GM12878 (cell line): ENCODE measurements at regions not wholly inside any gene's neighbourhood (a gene's known extent, or its start where the extent isn't known, plus 50 kb on each side); places are given as distances from the start of the nearest gene placed in this dataset.

Experiments
- ATAC-seq: fragments of 200-7000 bp; cut with Tn5 transposase; 3 replicates; pipeline ENCODE4 v1.9.1; 2020; ENCODE audit warnings: mild to moderate bottlenecking, moderate library complexity
- BruUV-seq: library from RNA; stranded (reverse); fragments of 400-500 nt; replicated peaks from 2 replicates; lab custom pipeline; 2021; lab: Mats Ljungman, UMichigan
- CTCF ChIA-PET: fragments of 300-600 bp; sonication (Branson Sonifier 250); formaldehyde crosslinking; extraction: SDS; loops from one replicate; lab custom pipeline; 2021; ENCODE audit warnings: inconsistent platforms; lab: Yijun Ruan, JAX
- POLR2A ChIA-PET: fragments of 350-600 bp; formaldehyde crosslinking; extraction: SDS; loops from one replicate; lab custom pipeline; 2021; ENCODE audit warnings: inconsistent platforms; lab: Charles Lee
- RAD21 ChIA-PET: fragments of 300-600 bp; sonication (Branson Sonifier 250); formaldehyde crosslinking; loops from one replicate; lab custom pipeline; 2023; ENCODE audit warnings: antibody characterized with exemption; ENCODE audit not compliant: unreplicated experiment; lab: Charles Lee
- SMC1A ChIA-PET: fragments of 300-600 bp; sonication (Branson Sonifier 250); formaldehyde crosslinking; loops from one replicate; lab custom pipeline; 2023; ENCODE audit not compliant: unreplicated experiment, uncharacterized antibody; lab: Charles Lee
- DNase-seq: peaks from one replicate; pipeline ENCODE4 v3.0.0-alpha.2; 2011; ENCODE audit warnings: low read depth, low spot score
- FAIRE-seq: peaks from 3 replicates; lab custom pipeline; 2011; peaks lifted over from hg19 to GRCh38; lab: Jason Lieb, UNC
- H2AFZ ChIP-seq: 2 replicates; pipeline ENCODE4 v1.6.0; 2011; ENCODE audit warnings: low read depth, low read length, control low read depth; ENCODE audit not compliant: control insufficient read depth
- H3K27ac ChIP-seq: 2 replicates; pipeline ENCODE4 v1.5.1; 2011; ENCODE audit warnings: control low read depth; ENCODE audit not compliant: control insufficient read depth, insufficient read depth
- H3K27me3 ChIP-seq, 2 experiments: replicated peaks in 1 of 2; 2 replicates each; pipeline versions ENCODE4 v1.6.0 to v1.6.1; 2011; ENCODE audit warnings: low read length in 1 of 2; ENCODE audit not compliant: control insufficient read depth in 2 of 2, insufficient read depth in 2 of 2
- H3K36me3 ChIP-seq, 2 experiments: 2 replicates each; pipeline ENCODE4 v1.5.1; 2011; ENCODE audit warnings: low read length in 1 of 2; ENCODE audit not compliant: control insufficient read depth in 2 of 2, insufficient read depth in 2 of 2
- H3K4me1 ChIP-seq: 2 replicates; pipeline ENCODE4 v1.6.1; 2011; ENCODE audit warnings: mild to moderate bottlenecking, low read length, moderate library complexity, mixed read lengths; ENCODE audit not compliant: control insufficient read depth, insufficient read depth
- H3K4me2 ChIP-seq: 2 replicates; pipeline ENCODE4 v1.6.0; 2011; ENCODE audit warnings: control low read depth; ENCODE audit not compliant: control insufficient read depth, insufficient read depth
- H3K4me3 ChIP-seq: fragments of 200-600 bp; sonication (generic); 2 replicates; pipeline ENCODE4 v1.5.1; 2016
- H3K79me2 ChIP-seq: 2 replicates; pipeline ENCODE4 v1.6.0; 2011; ENCODE audit warnings: low read length; ENCODE audit not compliant: control insufficient read depth, insufficient read depth
- H3K9ac ChIP-seq: 2 replicates; pipeline ENCODE4 v1.8.0; 2011; ENCODE audit warnings: low read length, control low read depth, mixed read lengths; ENCODE audit not compliant: control insufficient read depth, insufficient read depth
- H3K9me3 ChIP-seq: replicated peaks from 3 replicates; pipeline ENCODE4 v1.5.1; 2011; ENCODE audit warnings: mild to moderate bottlenecking, low read length; ENCODE audit not compliant: control insufficient read depth, insufficient read depth
- H4K20me1 ChIP-seq: 2 replicates; pipeline ENCODE4 v1.6.0; 2011; ENCODE audit not compliant: control insufficient read depth, insufficient read depth
- ASH2L ChIP-seq: fragments of 300-600, 200-600 bp; sonication (generic); IDR thresholded peaks from 2 replicates; pipeline ENCODE4 v1.6.1; 2017; ENCODE audit warnings: low read depth, mild to moderate bottlenecking, borderline replicate concordance
- BRCA1 ChIP-seq: IDR thresholded peaks from 2 replicates; pipeline ENCODE4 v1.6.1; 2011; ENCODE audit warnings: low read depth, low read length, improper control_type of control experiment
- E2F4 ChIP-seq: IDR thresholded peaks from 2 replicates; pipeline ENCODE4 v1.6.1; 2012; ENCODE audit warnings: low read depth, low read length, improper control_type of control experiment
- ELK1 ChIP-seq: IDR thresholded peaks from 2 replicates; pipeline ENCODE4 v1.6.1; 2012; ENCODE audit warnings: low read depth, low read length, improper control_type of control experiment
- MEF2A ChIP-seq: IDR thresholded peaks from 2 replicates; pipeline ENCODE4 v1.6.1; 2011; ENCODE audit warnings: low read depth, mild to moderate bottlenecking, low read length, moderate library complexity; ENCODE audit not compliant: insufficient read depth
- MTA2 ChIP-seq: fragments of 450-650 bp; IDR thresholded peaks from 2 replicates; pipeline ENCODE4 v1.6.1; 2016; ENCODE audit warnings: low read depth, mild to moderate bottlenecking, moderate library complexity
- NFYB ChIP-seq: IDR thresholded peaks from 2 replicates; pipeline ENCODE4 v1.6.1; 2011; ENCODE audit warnings: low read depth, mild to moderate bottlenecking, low read length, improper control_type of control experiment, moderate library complexity; ENCODE audit not compliant: insufficient read depth
- PBX3 ChIP-seq: IDR thresholded peaks from 2 replicates; pipeline ENCODE4 v1.6.1; 2011; ENCODE audit warnings: mild to moderate bottlenecking, low read depth, low read length, moderate library complexity; ENCODE audit not compliant: insufficient replicate concordance
- TBL1XR1 ChIP-seq: IDR thresholded peaks from 2 replicates; pipeline ENCODE4 v1.6.1; 2012; ENCODE audit warnings: low read depth, low read length, improper control_type of control experiment
- YY1 ChIP-seq: IDR thresholded peaks from 2 replicates; pipeline ENCODE4 v1.6.1; 2011; ENCODE audit warnings: low read depth, mild to moderate bottlenecking, low read length
- ZBTB33 ChIP-seq: fragments of 450-650 bp; IDR thresholded peaks from 2 replicates; pipeline ENCODE4 v1.6.1; 2017; ENCODE audit warnings: mild to moderate bottlenecking
- ZNF592 ChIP-seq: fragments of 450-650 bp; IDR thresholded peaks from 2 replicates; pipeline ENCODE4 v1.6.1; 2017; ENCODE audit warnings: mild to moderate bottlenecking, moderate library complexity
- WGBS: methylation state at CpG from one replicate; pipeline ENCODE4 v1.1.6; 2016; ENCODE audit warnings: low lambda C conversion rate; ENCODE audit not compliant: insufficient replicate concordance, insufficient coverage; ENCODE audit errors: missing lambda C conversion rate; 5-methylcytosine and 5-hydroxymethylcytosine counted together
- in situ Hi-C: fragments of 300-500 bp; cut with MboI; formaldehyde crosslinking; loops from 9 replicates; pipeline ENCODE4 v1.14.3; 2018; ENCODE audit warnings: mixed read lengths
- intact Hi-C: fragments of 100-400 bp; cut with micrococcal nuclease; formaldehyde crosslinking; loops from one replicate; pipeline ENCODE4 v1.14.2; 2022; ENCODE audit not compliant: unreplicated experiment

GRCh38 chr11:70667767-70668166 lies 269.4 kb downstream of the CTTN start:
- H3K4me3 ChIP-seq: no peak overlapping the region
- no peaks in the 10 kb centered on the region for H3K4me1 ChIP-seq
- intact Hi-C loops: no loop called here
- RAD21 ChIA-PET: no interaction called here
- POLR2A ChIA-PET: no interaction called here
- in situ Hi-C loops: no loop called here
- TF ChIP-seq ZNF592 (no peak), TBL1XR1 (no peak), ELK1 (no peak), MEF2A (no peak), YY1 (no peak), MTA2 (no peak), ZBTB33 (no peak), E2F4 (no peak), ASH2L (no peak), NFYB (no peak), PBX3 (no peak), BRCA1 (no peak)
- TF ChIP-seq, all 136 proteins: peak for 0
- ChIA-PET CTCF (no interaction called here), SMC1A (no interaction called here)
- H4K20me1 ChIP-seq: no peaks in the 10 kb centered on the region
- 56% methylated on average over 4 of the region's 4 CpGs for WGBS
- no peaks in the 10 kb centered on the region for H3K79me2 ChIP-seq
- no peak overlapping the region for H3K9ac ChIP-seq
- no peak for FAIRE-seq
- DNase-seq: no peak
- no peaks in the 10 kb centered on the region for H3K36me3 ChIP-seq
- H3K27me3 ChIP-seq: peaks cover 1 to 4% of the 10 kb centered on the region in 2 experiments; a peak in 3 of 4 replicates
- H3K27ac ChIP-seq: no peak overlapping the region
- no peak for ATAC-seq
- no peak overlapping the region for H2AFZ ChIP-seq
- H3K4me2 ChIP-seq: no peak overlapping the region
- H3K9me3 ChIP-seq: no peaks in the 10 kb centered on the region
- BruUV-seq: no TSS peak
